ENCODE measurements at regions not wholly inside any gene's neighbourhood (a gene's known extent, or its start where the extent isn't known, plus 50 kb on each side); places are given as distances from the start of the nearest gene placed in this dataset.

GRCh38 chr6:91608428-91608827 is 1021.6 kb upstream of the MAP3K7 start:
- no peak for DNase-seq

GRCh38 chr6:91606148-91606901 is 1019.5 kb upstream of the MAP3K7 start:
- no peak for DNase-seq

GRCh38 chr6:91600561-91600960 is 1013.7 kb upstream of the MAP3K7 start:
- DNase-seq, result no peak

GRCh38 chr6:91590191-91590590 is 1003.3 kb upstream of the MAP3K7 start:
- DNase-seq, result no peak

GRCh38 chr6:91580635-91581034 is 993.8 kb upstream of the MAP3K7 start:
- DNase-seq, result no peak

GRCh38 chr6:91575032-91575431 is 988.2 kb upstream of the MAP3K7 start:
- no peak for DNase-seq

- DNase-seq, result no peak
These were observed 987.0 kb upstream of the MAP3K7 start for GRCh38 chr6:91573826-91574416.

- no peak for DNase-seq
These were observed 986.0 kb upstream of the MAP3K7 start for GRCh38 chr6:91572878-91573277.

GRCh38 chr6:91569071-91569470 is 982.2 kb upstream of the MAP3K7 start:
- DNase-seq, result no peak

GRCh38 chr6:91566467-91566866 is 979.6 kb upstream of the MAP3K7 start:
- no peak for DNase-seq

- no peak for DNase-seq
These were observed 978.3 kb upstream of the MAP3K7 start for GRCh38 chr6:91565207-91565606.

GRCh38 chr6:91562955-91563354 is 976.1 kb upstream of the MAP3K7 start:
- DNase-seq, result no peak

- DNase-seq, result no peak
These were observed 973.5 kb upstream of the MAP3K7 start for GRCh38 chr6:91560409-91560808.

- DNase-seq, result no peak
These were observed 954.0 kb upstream of the MAP3K7 start for GRCh38 chr6:91540902-91541301.

- DNase-seq, result no peak
These were observed 952.6 kb upstream of the MAP3K7 start for GRCh38 chr6:91539456-91539855.

GRCh38 chr6:91538622-91539021 is 951.8 kb upstream of the MAP3K7 start:
- no peak for DNase-seq

- no peak for DNase-seq
These were observed 947.7 kb upstream of the MAP3K7 start for GRCh38 chr6:91534614-91535013.

- DNase-seq, result no peak
These were observed 936.6 kb upstream of the MAP3K7 start for GRCh38 chr6:91523511-91523910.

GRCh38 chr6:91521999-91522398 is 935.1 kb upstream of the MAP3K7 start:
- DNase-seq, result no peak

- no peak for DNase-seq
These were observed 922.8 kb upstream of the MAP3K7 start for GRCh38 chr6:91509711-91510110.

GRCh38 chr6:91509039-91509438 is 922.2 kb upstream of the MAP3K7 start:
- no peak for DNase-seq

GRCh38 chr6:91506509-91506908 is 919.6 kb upstream of the MAP3K7 start:
- DNase-seq, result no peak

GRCh38 chr6:91505199-91505598 is 918.3 kb upstream of the MAP3K7 start:
- DNase-seq, result no peak

GRCh38 chr6:91501930-91502329 is 915.1 kb upstream of the MAP3K7 start:
- no peak for DNase-seq
